H1 (cell line): ENCODE measurements at regions not wholly inside any gene's neighbourhood (a gene's known extent, or its start where the extent isn't known, plus 50 kb on each side); places are given as distances from the start of the nearest gene placed in this dataset.

Experiments used
- CTCF ChIA-PET: fragments of 300-600 bp; sonication (Branson Sonifier 250); formaldehyde crosslinking; loops from one replicate; lab custom pipeline; 2021; ENCODE audit not compliant: partially characterized antibody; lab: Charles Lee
- POLR2A ChIA-PET: fragments of 300-600 bp; sonication (Branson Sonifier 250); formaldehyde crosslinking; loops from one replicate; lab custom pipeline; 2021; ENCODE audit warnings: inconsistent platforms; ENCODE audit not compliant: partially characterized antibody; lab: Charles Lee
- DNase-seq, 2 experiments: peaks; one replicate each; pipeline versions ENCODE4 v3.0.0 to v3.0.0-alpha.2; 2010 to 2022; ENCODE audit warnings: low spot score in 2 of 2, low read depth in 1 of 2, mixed read lengths in 1 of 2
- FAIRE-seq: peaks from 2 replicates; lab custom pipeline; 2011; peaks lifted over from hg19 to GRCh38; lab: Jason Lieb, UNC
- H2AFZ ChIP-seq: 2 replicates; pipeline ENCODE4 v1.8.1; 2012; ENCODE audit warnings: low read length, inconsistent platforms
- H2AK5ac ChIP-seq: 2 replicates; pipeline ENCODE4 v1.6.1; 2013; ENCODE audit warnings: low read depth, low read length
- H2BK120ac ChIP-seq: replicated peaks from 2 replicates; pipeline ENCODE3; 2013; ENCODE audit warnings: low read depth, low read length, inconsistent platforms
- H2BK12ac ChIP-seq: 2 replicates; pipeline ENCODE4 v1.6.1; 2013; ENCODE audit warnings: low read depth, low read length
- H2BK15ac ChIP-seq: 2 replicates; pipeline ENCODE4 v1.6.1; 2013; ENCODE audit warnings: low read length
- H2BK20ac ChIP-seq: 2 replicates; pipeline ENCODE4 v1.6.1; 2013; ENCODE audit warnings: low read length
- H2BK5ac ChIP-seq: 2 replicates; pipeline ENCODE4 v1.6.1; 2013; ENCODE audit warnings: low read depth, low read length
- H3K14ac ChIP-seq: 2 replicates; pipeline ENCODE4 v1.6.1; 2013; ENCODE audit warnings: inconsistent platforms; ENCODE audit not compliant: insufficient read length
- H3K18ac ChIP-seq: 2 replicates; pipeline ENCODE4 v1.6.1; 2013; ENCODE audit warnings: low read length; ENCODE audit errors: extremely low read depth
- H3K23ac ChIP-seq: 2 replicates; pipeline ENCODE4 v1.6.1; 2013; ENCODE audit warnings: inconsistent platforms; ENCODE audit not compliant: insufficient read length
- H3K23me2 ChIP-seq: 2 replicates; pipeline ENCODE4 v1.6.1; 2013; ENCODE audit warnings: low read depth, low read length
- H3K27ac ChIP-seq: 2 replicates; pipeline ENCODE4 v1.6.1; 2011; ENCODE audit warnings: low read depth, low read length, inconsistent platforms
- H3K27me3 ChIP-seq, 4 experiments: replicated peaks in 1 of 4; 1 replicate in 1 of 4; 2 replicates in 3 of 4; pipeline versions ENCODE4 v1.6.1 to v1.8.1; 2011 to 2013; ENCODE audit warnings: low read length in 3 of 4, mild to moderate bottlenecking in 3 of 4, inconsistent platforms in 2 of 4, mixed read lengths in 2 of 4, moderate library complexity in 1 of 4; ENCODE audit not compliant: control insufficient read depth in 3 of 4, insufficient read depth in 3 of 4; ENCODE audit errors: extremely low read depth in 1 of 4
- H3K36me3 ChIP-seq, 4 experiments: 2 replicates each; pipeline versions ENCODE4 v1.6.1 to v1.8.1; 2011 to 2013; ENCODE audit warnings: mild to moderate bottlenecking in 4 of 4, low read length in 3 of 4, moderate library complexity in 2 of 4, control low read depth in 1 of 4, inconsistent platforms in 1 of 4; ENCODE audit not compliant: insufficient read depth in 4 of 4, control insufficient read depth in 2 of 4
- H3K4ac ChIP-seq: replicated peaks from 2 replicates; pipeline ENCODE3; 2013; ENCODE audit warnings: low read length, low read depth, mixed read lengths, inconsistent platforms; ENCODE audit not compliant: insufficient read length
- H3K4me1 ChIP-seq, 4 experiments: replicated peaks in 1 of 4; 1 replicate in 1 of 4; 2 replicates in 3 of 4; pipeline versions ENCODE4 v1.6.1 to v1.8.1; 2011 to 2013; ENCODE audit warnings: low read length in 3 of 4, inconsistent platforms in 2 of 4, mixed read lengths in 1 of 4; ENCODE audit not compliant: insufficient read depth in 4 of 4, control insufficient read depth in 3 of 4
- H3K4me2 ChIP-seq, 2 experiments: 2 replicates each; pipeline versions ENCODE4 v1.6.1 to v1.8.1; 2011 to 2013; ENCODE audit warnings: low read depth in 2 of 2, low read length in 2 of 2, control low read depth in 1 of 2, inconsistent platforms in 1 of 2, mild to moderate bottlenecking in 1 of 2; ENCODE audit not compliant: insufficient read depth in 1 of 2
- H3K4me3 ChIP-seq, 4 experiments: fragments of 200-600, 300-600 bp in 1 of 4; sonication (generic), shearing (Covaris generic), sonication (Bioruptor Twin) in 1 of 4; 2 replicates each; pipeline versions ENCODE4 v1.5.1 to v1.8.1; 2011 to 2016; ENCODE audit warnings: low read length in 4 of 4, low read depth in 3 of 4, control low read depth in 2 of 4, inconsistent platforms in 2 of 4, mild to moderate bottlenecking in 2 of 4, mixed read lengths in 1 of 4, moderate library complexity in 1 of 4; ENCODE audit not compliant: insufficient read depth in 2 of 4; ENCODE audit errors: extremely low read depth in 1 of 4
- H3K56ac ChIP-seq: replicated peaks from 2 replicates; pipeline ENCODE3; 2013; ENCODE audit warnings: low read depth, mild to moderate bottlenecking, mixed read lengths, low read length, inconsistent platforms; ENCODE audit not compliant: insufficient read length
- H3K79me1 ChIP-seq: 2 replicates; pipeline ENCODE4 v1.6.1; 2013; ENCODE audit warnings: low read depth, low read length, control low read depth
- H3K79me2 ChIP-seq, 2 experiments: 2 replicates each; pipeline versions ENCODE4 v1.6.1 to v1.8.1; 2012 to 2013; ENCODE audit warnings: low read length in 2 of 2, mild to moderate bottlenecking in 2 of 2, inconsistent platforms in 1 of 2; ENCODE audit not compliant: insufficient read depth in 2 of 2, control insufficient read depth in 1 of 2
- H3K9ac ChIP-seq, 4 experiments: replicated peaks in 1 of 4; 1 replicate in 1 of 4; 2 replicates in 3 of 4; pipeline versions ENCODE4 v1.6.1 to v1.8.1; 2011 to 2013; ENCODE audit warnings: low read depth in 3 of 4, low read length in 3 of 4, control low read depth in 2 of 4, mild to moderate bottlenecking in 2 of 4, moderate library complexity in 2 of 4, inconsistent platforms in 1 of 4; ENCODE audit errors: extremely low read depth in 1 of 4
- H3K9me3 ChIP-seq, 2 experiments: 2 replicates each; pipeline versions ENCODE4 v1.6.1 to v1.8.1; 2012 to 2013; ENCODE audit warnings: mild to moderate bottlenecking in 2 of 2, moderate library complexity in 2 of 2, control low read depth in 1 of 2, inconsistent platforms in 1 of 2, low read depth in 1 of 2, low read length in 1 of 2, mixed read lengths in 1 of 2; ENCODE audit not compliant: insufficient read depth in 2 of 2
- H4K20me1 ChIP-seq, 2 experiments: replicated peaks in 1 of 2; 2 replicates each; pipeline versions ENCODE3 to v1.8.1; 2011 to 2013; ENCODE audit warnings: inconsistent platforms in 2 of 2, low read length in 2 of 2, mild to moderate bottlenecking in 1 of 2; ENCODE audit not compliant: insufficient read depth in 2 of 2, control insufficient read depth in 1 of 2
- H4K5ac ChIP-seq: 2 replicates; pipeline ENCODE4 v1.6.1; 2013; ENCODE audit warnings: low read length, low read depth, mixed read lengths, inconsistent platforms; ENCODE audit not compliant: insufficient read length
- H4K8ac ChIP-seq: 2 replicates; pipeline ENCODE4 v1.8.0; 2013; ENCODE audit warnings: mild to moderate bottlenecking, moderate library complexity, low read length, inconsistent platforms; ENCODE audit not compliant: insufficient read depth; ENCODE audit errors: extremely low read depth
- H4K91ac ChIP-seq: replicated peaks from 2 replicates; pipeline ENCODE3; 2013; ENCODE audit warnings: low read length, mixed read lengths, inconsistent platforms; ENCODE audit not compliant: insufficient read length
- TAF1 ChIP-seq: IDR thresholded peaks from 2 replicates; pipeline ENCODE4 v1.6.1; 2011; ENCODE audit warnings: mild to moderate bottlenecking, low read depth, low read length
- WGBS, 2 experiments: shearing (Covaris generic) in 1 of 2; methylation state at CpG; one replicate each; pipeline versions ENCODE4 v1.1.6 to v1.1.7; 2013 to 2015; ENCODE audit warnings: low lambda C conversion rate in 2 of 2, mixed read lengths in 2 of 2, inconsistent platforms in 1 of 2, low coverage in 1 of 2, missing lambda C conversion rate in 1 of 2; ENCODE audit not compliant: insufficient replicate concordance in 2 of 2, insufficient coverage in 1 of 2, insufficient read length in 1 of 2; ENCODE audit errors: extremely low coverage in 1 of 2, missing lambda C conversion rate in 1 of 2; 5-methylcytosine and 5-hydroxymethylcytosine counted together

- Histone ChIP-seq H2BK120ac (no peak overlapping the region), H2BK20ac (no peak overlapping the region), H3K56ac (no peak overlapping the region), H3K4me2 (no peak overlapping the region), H3K79me2 (no peaks in the 10 kb centered on the region), H4K91ac (no peak overlapping the region), H3K23ac (no peak overlapping the region), H2AFZ (no peak overlapping the region), H3K23me2 (no peaks in the 10 kb centered on the region), H2BK15ac (no peak overlapping the region), H2BK12ac (no peak overlapping the region), H2BK5ac (no peak overlapping the region), H3K4me1 (no peaks in the 10 kb centered on the region), H4K5ac (no peak overlapping the region), H2AK5ac (no peak overlapping the region), H3K18ac (no peak overlapping the region), H4K20me1 (no peaks in the 10 kb centered on the region), H3K36me3 (no peaks in the 10 kb centered on the region), H3K4me3 (no peak overlapping the region), H4K8ac (no peak overlapping the region), H3K79me1 (no peaks in the 10 kb centered on the region), H3K9me3 (no peaks in the 10 kb centered on the region), H3K14ac (no peak overlapping the region), H3K27me3 (no peaks in the 10 kb centered on the region), H3K4ac (no peak overlapping the region), H3K9ac (no peak overlapping the region), H3K27ac (no peak overlapping the region)
- FAIRE-seq: no peak
- POLR2A ChIA-PET: no interaction called here
- CTCF ChIA-PET: interaction anchor here (1.0 to 1.2 kb wide), 3 partner anchors 13 to 267 kb away, joined by 3 to 4 read pairs (median 3); no protein-coding TSS in a partner anchor
- TF ChIP-seq TAF1: no peak
- DNase-seq: no peak
- 86% methylated on average over 3 of the region's 3 CpGs; no CpG with 5 or more reads in 1 of the 2 experiments for WGBS, 2 experiments
These were observed 243.6 kb downstream of the ZIC1 start for GRCh38 chr3:147652651-147653366.
